IMR-90 (cell line): ENCODE measurements at regions not wholly inside any gene's neighbourhood (a gene's known extent, or its start where the extent isn't known, plus 50 kb on each side); places are given as distances from the start of the nearest gene placed in this dataset.

Source experiments
- ATAC-seq: fragments of 200-7000 bp; cut with Tn5 transposase; 2 replicates; pipeline ENCODE4 v1.9.1; 2020; ENCODE audit warnings: low read depth, mild to moderate bottlenecking, moderate library complexity
- BruUV-seq: library from RNA; stranded (reverse); fragments of 400-500 nt; replicated peaks from 2 replicates; lab custom pipeline; 2021; lab: Mats Ljungman, UMichigan
- CTCF ChIA-PET: fragments of 300-600 bp; formaldehyde crosslinking; extraction: SDS; loops from one replicate; lab custom pipeline; 2021; ENCODE audit warnings: antibody characterized with exemption; lab: Yijun Ruan, JAX
- POLR2A ChIA-PET: fragments of 300-600 bp; sonication (Branson Sonifier 250); formaldehyde crosslinking; loops from one replicate; lab custom pipeline; 2022; ENCODE audit warnings: antibody characterized with exemption; ENCODE audit not compliant: unreplicated experiment; lab: Charles Lee
- DNase-seq: peaks from one replicate; pipeline ENCODE4 v3.0.0; 2013
- H2AFZ ChIP-seq: replicated peaks from 2 replicates; pipeline ENCODE3; 2013; ENCODE audit warnings: low read length, mild to moderate bottlenecking; ENCODE audit not compliant: poor library complexity
- H2AK5ac ChIP-seq: 2 replicates; pipeline ENCODE4 v1.6.1; 2013; ENCODE audit warnings: low read depth, low read length, inconsistent platforms
- H2AK9ac ChIP-seq: replicated peaks from 2 replicates; pipeline ENCODE3; 2013; ENCODE audit warnings: mild to moderate bottlenecking, low read depth, low read length, moderate library complexity; ENCODE audit not compliant: poor library complexity
- H2BK120ac ChIP-seq: 2 replicates; pipeline ENCODE4 v1.6.1; 2013; ENCODE audit warnings: low read depth, low read length, inconsistent platforms
- H2BK15ac ChIP-seq: 3 replicates; pipeline ENCODE4 v1.6.1; 2013; ENCODE audit warnings: low read depth, low read length, inconsistent platforms
- H2BK20ac ChIP-seq: 2 replicates; pipeline ENCODE4 v1.6.1; 2013; ENCODE audit warnings: low read depth, mild to moderate bottlenecking, inconsistent platforms, low read length, moderate library complexity
- H2BK5ac ChIP-seq: 2 replicates; pipeline ENCODE4 v1.6.1; 2013; ENCODE audit warnings: mild to moderate bottlenecking, low read depth, low read length, inconsistent platforms; ENCODE audit not compliant: poor library complexity, severe bottlenecking
- H3K14ac ChIP-seq: replicated peaks from 2 replicates; pipeline ENCODE4 v1.6.1; 2013; ENCODE audit warnings: low read depth, low read length, inconsistent platforms
- H3K18ac ChIP-seq: 2 replicates; pipeline ENCODE4 v1.6.1; 2013; ENCODE audit warnings: low read depth, low read length, control low read depth
- H3K23ac ChIP-seq: 2 replicates; pipeline ENCODE4 v1.6.1; 2013; ENCODE audit warnings: low read depth, low read length, inconsistent platforms
- H3K27ac ChIP-seq: 2 replicates; pipeline ENCODE4 v1.5.1; 2013; ENCODE audit warnings: mild to moderate bottlenecking, control low read depth, low read length; ENCODE audit not compliant: insufficient read depth
- H3K27me3 ChIP-seq: 2 replicates; pipeline ENCODE4 v1.6.1; 2013; ENCODE audit warnings: low read length; ENCODE audit not compliant: control insufficient read depth, insufficient read depth
- H3K36me3 ChIP-seq: 2 replicates; pipeline ENCODE4 v1.6.1; 2013; ENCODE audit warnings: low read length, mixed read lengths; ENCODE audit not compliant: control insufficient read depth, insufficient read depth
- H3K4ac ChIP-seq: 2 replicates; pipeline ENCODE4 v1.6.1; 2013; ENCODE audit warnings: low read depth, low read length, inconsistent platforms
- H3K4me1 ChIP-seq: 2 replicates; pipeline ENCODE4 v1.6.1; 2013; ENCODE audit warnings: low read length, mixed read lengths; ENCODE audit not compliant: control insufficient read depth, insufficient read depth
- H3K4me2 ChIP-seq: 2 replicates; pipeline ENCODE4 v1.6.1; 2013; ENCODE audit warnings: low read depth, mild to moderate bottlenecking, control low read depth, low read length, moderate library complexity
- H3K4me3 ChIP-seq: 2 replicates; pipeline ENCODE4 v1.5.1; 2013; ENCODE audit warnings: low read depth, mild to moderate bottlenecking, control low read depth, low read length, moderate library complexity; ENCODE audit not compliant: insufficient read depth
- H3K56ac ChIP-seq: 2 replicates; pipeline ENCODE4 v1.6.1; 2013; ENCODE audit warnings: low read length, inconsistent platforms; ENCODE audit not compliant: insufficient read depth; ENCODE audit errors: extremely low read depth
- H3K79me1 ChIP-seq, 2 experiments: 2 replicates each; pipeline ENCODE4 v1.6.1; 2013; ENCODE audit warnings: low read length in 2 of 2, inconsistent platforms in 1 of 2, low read depth in 1 of 2
- H3K9ac ChIP-seq: 2 replicates; pipeline ENCODE4 v1.6.1; 2013; ENCODE audit warnings: low read depth, low read length, control low read depth
- H3K9me1 ChIP-seq: 2 replicates; pipeline ENCODE4 v1.6.1; 2013; ENCODE audit warnings: low read length, inconsistent platforms; ENCODE audit not compliant: insufficient read depth
- H3K9me3 ChIP-seq: 2 replicates; pipeline ENCODE4 v1.6.1; 2013; ENCODE audit warnings: low read length; ENCODE audit not compliant: control insufficient read depth, insufficient read depth
- H4K20me1 ChIP-seq: 2 replicates; pipeline ENCODE4 v1.6.1; 2013; ENCODE audit warnings: low read length, inconsistent platforms; ENCODE audit not compliant: insufficient read depth
- H4K5ac ChIP-seq: 2 replicates; pipeline ENCODE4 v1.6.1; 2013; ENCODE audit warnings: mild to moderate bottlenecking, low read depth, low read length, control low read depth
- H4K8ac ChIP-seq, 2 experiments: 2 replicates each; pipeline ENCODE4 v1.6.1; 2013; ENCODE audit warnings: low read depth in 2 of 2, low read length in 2 of 2, control low read depth in 1 of 2, inconsistent platforms in 1 of 2
- H4K91ac ChIP-seq: 2 replicates; pipeline ENCODE4 v1.6.1; 2013; ENCODE audit warnings: low read depth, low read length, inconsistent platforms; ENCODE audit not compliant: insufficient read depth
- BHLHE40 ChIP-seq: fragments of 150-350 bp; IDR thresholded peaks from 2 replicates; pipeline ENCODE4 v1.6.1; 2016; ENCODE audit warnings: mild to moderate bottlenecking, low read depth, low read length
- CEBPB ChIP-seq: IDR thresholded peaks from 2 replicates; pipeline ENCODE4 v1.6.1; 2012; ENCODE audit warnings: low read depth, low read length, improper control_type of control experiment
- CHD1 ChIP-seq: IDR thresholded peaks from 2 replicates; pipeline ENCODE4 v1.6.1; 2012; ENCODE audit warnings: low read depth, low read length, improper control_type of control experiment
- FOS ChIP-seq: fragments of 150-350 bp; IDR thresholded peaks from 2 replicates; pipeline ENCODE4 v1.6.1; 2016; ENCODE audit warnings: low read depth, low read length
- MAFK ChIP-seq: IDR thresholded peaks from 2 replicates; pipeline ENCODE4 v1.6.1; 2012; ENCODE audit warnings: low read depth, low read length, improper control_type of control experiment
- MAZ ChIP-seq: IDR thresholded peaks from 2 replicates; pipeline ENCODE4 v1.6.1; 2012; ENCODE audit warnings: low read depth, mild to moderate bottlenecking, low read length, improper control_type of control experiment, moderate library complexity, borderline replicate concordance
- MXI1 ChIP-seq: IDR thresholded peaks from 2 replicates; pipeline ENCODE4 v1.6.1; 2012; ENCODE audit warnings: low read depth, mild to moderate bottlenecking, low read length, moderate library complexity, borderline replicate concordance
- NFE2L2 ChIP-seq: fragments of 150-350 bp; IDR thresholded peaks from 2 replicates; pipeline ENCODE4 v1.6.1; 2016; ENCODE audit warnings: low read depth, mild to moderate bottlenecking, low read length
- POLR2A ChIP-seq: IDR thresholded peaks from 2 replicates; pipeline ENCODE4 v1.6.1; 2012; ENCODE audit warnings: mild to moderate bottlenecking, low read depth, low read length
- RAD21 ChIP-seq: IDR thresholded peaks from 2 replicates; pipeline ENCODE4 v1.6.1; 2012; ENCODE audit warnings: low read length, improper control_type of control experiment
- RCOR1 ChIP-seq: IDR thresholded peaks from 2 replicates; pipeline ENCODE4 v1.6.1; 2012; ENCODE audit warnings: mild to moderate bottlenecking, low read length, improper control_type of control experiment; ENCODE audit not compliant: insufficient replicate concordance
- RFX5 ChIP-seq: IDR thresholded peaks from 2 replicates; pipeline ENCODE4 v1.8.0; 2012; ENCODE audit warnings: low read depth, mild to moderate bottlenecking, low read length, moderate library complexity
- SMC3 ChIP-seq: fragments of 150-350 bp; IDR thresholded peaks from 2 replicates; pipeline ENCODE4 v1.6.1; 2016; ENCODE audit warnings: low read depth, mild to moderate bottlenecking, antibody characterized with exemption, low read length, moderate library complexity
- dilution Hi-C: fragments of 300-500 bp; cut with HindIII; formaldehyde crosslinking; loops from one replicate; pipeline ENCODE4 v1.14.3; 2018; ENCODE audit warnings: low sequenced_read_pairs; ENCODE audit not compliant: unreplicated experiment
- in situ Hi-C: fragments of 300-500 bp; cut with MboI; formaldehyde crosslinking; loops from 3 replicates; pipeline ENCODE4 v1.14.3; 2019; ENCODE audit warnings: low sequenced_read_pairs, inconsistent platforms, mixed read lengths
- intact Hi-C: fragments of 100-400 bp; cut with micrococcal nuclease; formaldehyde crosslinking; loops from 2 replicates; pipeline ENCODE4 v1.10.0; 2022
- TF ChIP-seq, protein P1 (sequence below): conservative IDR thresholded peaks from 2 replicates; pipeline ENCODE4 v1.5.1; 2012; ENCODE audit warnings: mild to moderate bottlenecking, low read depth, low read length, improper control_type of control experiment
- TF ChIP-seq, protein P2 (sequence below): fragments of 150-350 bp; IDR thresholded peaks from 2 replicates; pipeline ENCODE4 v1.6.1; 2017; ENCODE audit warnings: mild to moderate bottlenecking, antibody characterized with exemption, low read length, low read depth
- TF ChIP-seq, protein P3 (sequence below): fragments of 150-350 bp; IDR thresholded peaks from 2 replicates; pipeline ENCODE4 v1.6.1; 2016; ENCODE audit warnings: low read depth, mild to moderate bottlenecking, low read length, moderate library complexity, borderline replicate concordance

DNA sequence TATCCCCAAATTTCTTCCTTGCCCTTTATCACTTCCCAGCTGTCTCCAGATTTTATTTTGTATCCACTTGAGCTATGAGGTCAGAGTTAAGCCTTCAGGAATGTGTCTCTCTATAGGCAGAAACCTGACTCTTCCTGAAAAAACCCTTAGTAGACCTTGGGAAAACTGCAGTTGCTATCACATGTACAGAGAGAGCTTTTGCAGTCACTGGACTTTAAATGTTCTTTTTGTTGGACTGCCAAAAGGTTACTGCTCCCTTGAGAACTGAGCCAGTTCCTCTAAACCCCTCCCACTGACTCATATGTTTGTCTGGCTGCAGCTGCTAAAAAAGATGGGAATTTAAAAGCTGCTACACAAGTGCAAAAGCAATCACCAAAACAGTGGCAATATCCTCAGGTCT, 169.1 kb upstream of the CCDC54 start:
- TF ChIP-seq RFX5: no peak
- peak; percentile 19; the same call in 1 of the 2 replicates for TF ChIP-seq MAZ
- TF ChIP-seq, protein P1, sequence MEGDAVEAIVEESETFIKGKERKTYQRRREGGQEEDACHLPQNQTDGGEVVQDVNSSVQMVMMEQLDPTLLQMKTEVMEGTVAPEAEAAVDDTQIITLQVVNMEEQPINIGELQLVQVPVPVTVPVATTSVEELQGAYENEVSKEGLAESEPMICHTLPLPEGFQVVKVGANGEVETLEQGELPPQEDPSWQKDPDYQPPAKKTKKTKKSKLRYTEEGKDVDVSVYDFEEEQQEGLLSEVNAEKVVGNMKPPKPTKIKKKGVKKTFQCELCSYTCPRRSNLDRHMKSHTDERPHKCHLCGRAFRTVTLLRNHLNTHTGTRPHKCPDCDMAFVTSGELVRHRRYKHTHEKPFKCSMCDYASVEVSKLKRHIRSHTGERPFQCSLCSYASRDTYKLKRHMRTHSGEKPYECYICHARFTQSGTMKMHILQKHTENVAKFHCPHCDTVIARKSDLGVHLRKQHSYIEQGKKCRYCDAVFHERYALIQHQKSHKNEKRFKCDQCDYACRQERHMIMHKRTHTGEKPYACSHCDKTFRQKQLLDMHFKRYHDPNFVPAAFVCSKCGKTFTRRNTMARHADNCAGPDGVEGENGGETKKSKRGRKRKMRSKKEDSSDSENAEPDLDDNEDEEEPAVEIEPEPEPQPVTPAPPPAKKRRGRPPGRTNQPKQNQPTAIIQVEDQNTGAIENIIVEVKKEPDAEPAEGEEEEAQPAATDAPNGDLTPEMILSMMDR: no peak
- no peak for TF ChIP-seq RAD21
- no peak for TF ChIP-seq POLR2A
- peak; percentile 33; the same call in 1 of the 2 replicates for TF ChIP-seq MAFK
- TF ChIP-seq, protein P2, sequence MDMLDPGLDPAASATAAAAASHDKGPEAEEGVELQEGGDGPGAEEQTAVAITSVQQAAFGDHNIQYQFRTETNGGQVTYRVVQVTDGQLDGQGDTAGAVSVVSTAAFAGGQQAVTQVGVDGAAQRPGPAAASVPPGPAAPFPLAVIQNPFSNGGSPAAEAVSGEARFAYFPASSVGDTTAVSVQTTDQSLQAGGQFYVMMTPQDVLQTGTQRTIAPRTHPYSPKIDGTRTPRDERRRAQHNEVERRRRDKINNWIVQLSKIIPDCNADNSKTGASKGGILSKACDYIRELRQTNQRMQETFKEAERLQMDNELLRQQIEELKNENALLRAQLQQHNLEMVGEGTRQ: no peak
- TF ChIP-seq CEBPB: no peak
- peak; percentile 25; the same call in 1 of the 2 replicates for TF ChIP-seq MXI1
- TF ChIP-seq FOS: no peak; the same call in 1 of the 2 replicates
- TF ChIP-seq NFE2L2: no peak
- no peak for TF ChIP-seq CHD1
- no peak for TF ChIP-seq SMC3
- peak; percentile 37; the same call in 1 of the 2 replicates for TF ChIP-seq BHLHE40
- no peak for TF ChIP-seq RCOR1
- TF ChIP-seq, protein P3, sequence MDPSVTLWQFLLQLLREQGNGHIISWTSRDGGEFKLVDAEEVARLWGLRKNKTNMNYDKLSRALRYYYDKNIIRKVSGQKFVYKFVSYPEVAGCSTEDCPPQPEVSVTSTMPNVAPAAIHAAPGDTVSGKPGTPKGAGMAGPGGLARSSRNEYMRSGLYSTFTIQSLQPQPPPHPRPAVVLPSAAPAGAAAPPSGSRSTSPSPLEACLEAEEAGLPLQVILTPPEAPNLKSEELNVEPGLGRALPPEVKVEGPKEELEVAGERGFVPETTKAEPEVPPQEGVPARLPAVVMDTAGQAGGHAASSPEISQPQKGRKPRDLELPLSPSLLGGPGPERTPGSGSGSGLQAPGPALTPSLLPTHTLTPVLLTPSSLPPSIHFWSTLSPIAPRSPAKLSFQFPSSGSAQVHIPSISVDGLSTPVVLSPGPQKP: no peak
- Histone ChIP-seq H3K36me3 (no peaks in the 10 kb centered on the region), H4K8ac (no peak overlapping the region), H4K20me1 (no peaks in the 10 kb centered on the region), H3K23ac (no peak overlapping the region), H3K9me3 (no peaks in the 10 kb centered on the region), H3K9ac (no peak overlapping the region), H2BK120ac (peak overlapping the region; percentile 4; the same call in 1 of the 2 replicates), H3K18ac (peak overlapping the region; percentile 87; the same call in 1 of the 2 replicates), H3K56ac (no peak overlapping the region), H4K91ac (no peak overlapping the region), H3K4me2 (peak overlapping the region; percentile 74; the same call in 1 of the 2 replicates), H3K27me3 (no peaks in the 10 kb centered on the region), H3K79me1 (0 out of 4 replicates have a peak, but pooled peaks cover 0 to 3% of the 10 kb centered on the region in 2 experiments), H3K9me1 (peaks cover 8% of the 10 kb centered on the region), H3K4ac (no peak overlapping the region), H2BK5ac (peak overlapping the region; percentile 75), H2AK5ac (no peak overlapping the region), H2AFZ (no peak overlapping the region), H2AK9ac (no peak overlapping the region), H2BK15ac (peak overlapping the region; percentile 75; the same call in 2 of the 3 replicates), H2BK20ac (no peak overlapping the region), H3K27ac (peak overlapping the region; percentile 91; the same call in 1 of the 2 replicates), H3K4me3 (no peak overlapping the region), H4K5ac (no peak overlapping the region), H3K14ac (no peak overlapping the region), H3K4me1 (peaks cover 18% of the 10 kb centered on the region)
- DNase-seq (peak; percentile 99), ATAC-seq (peak; percentile 92)
- ChIA-PET CTCF (interaction anchor here (1.0 kb wide), 3 partner anchors 10 to 221 kb away, joined by 3 to 4 read pairs (median 4); no protein-coding TSS in a partner anchor), POLR2A (no interaction called here)
- no TSS peak for BruUV-seq
- dilution Hi-C loops: no loop called here
- intact Hi-C loops: no loop called here
- in situ Hi-C loops: no loop called here
